SK-N-SH treated with all-trans-retinoic acid at 6 μM for 48 hours (cell line): ENCODE measurements at regions not wholly inside any gene's neighbourhood (a gene's known extent, or its start where the extent isn't known, plus 50 kb on each side); places are given as distances from the start of the nearest gene placed in this dataset.

Source experiments
- ARNTL ChIP-seq: fragments of 450-650 bp; formaldehyde crosslinking; IDR thresholded peaks from 2 replicates; pipeline ENCODE4 v1.5.0; 2020; ENCODE audit warnings: low read depth, mild to moderate bottlenecking, moderate library complexity, borderline replicate concordance
- OSR1 ChIP-seq: fragments of 250-450 bp; sonication (Bioruptor Pico); IDR thresholded peaks from 2 replicates; pipeline ENCODE4 v1.8.0; 2022; ENCODE audit warnings: moderate library complexity, mild to moderate bottlenecking, inconsistent platforms
- PPARA ChIP-seq: fragments of 250-450 bp; sonication (Bioruptor Pico); IDR thresholded peaks from 2 replicates; pipeline ENCODE4 v1.5.0; 2020; ENCODE audit warnings: mild to moderate bottlenecking, borderline replicate concordance
- TSHZ2 ChIP-seq: fragments of 250-450 bp; sonication (Bioruptor Pico); IDR thresholded peaks from 2 replicates; pipeline ENCODE4 v1.5.0; 2020; ENCODE audit warnings: mild to moderate bottlenecking, moderate library complexity
- ZC3H10 ChIP-seq: fragments of 250-450 bp; sonication (Bioruptor Pico); IDR thresholded peaks from 2 replicates; pipeline ENCODE4 v1.5.1; 2021; ENCODE audit warnings: mild to moderate bottlenecking, moderate library complexity
- ZFP30 ChIP-seq: fragments of 450-650 bp; formaldehyde crosslinking; IDR thresholded peaks from 2 replicates; pipeline ENCODE4 v1.5.0; 2022; ENCODE audit warnings: mild to moderate bottlenecking, moderate library complexity
- ZNF8 ChIP-seq: fragments of 450-650 bp; formaldehyde crosslinking; IDR thresholded peaks from 2 replicates; pipeline ENCODE4 v1.5.0; 2020; ENCODE audit warnings: mild to moderate bottlenecking, moderate library complexity

GRCh38 chrX:78455901-78456300, 128.5 kb upstream of the CYSLTR1 start:
- no peak for TF ChIP-seq OSR1
- no peak for TF ChIP-seq PPARA (CRISPR knock-in tag)
- TF ChIP-seq ARNTL (CRISPR knock-in tag): no peak
- TF ChIP-seq ZNF8: no peak
- no peak for TF ChIP-seq TSHZ2
- no peak for TF ChIP-seq ZC3H10 (CRISPR knock-in tag)
- no peak for TF ChIP-seq ZFP30
